ENCODE measurements at regions not wholly inside any gene's neighbourhood (a gene's known extent, or its start where the extent isn't known, plus 50 kb on each side); places are given as distances from the start of the nearest gene placed in this dataset.

- Histone ChIP-seq H3K27me3 (no peaks in the 10 kb centered on the region), H3K36me3 (no peaks in the 10 kb centered on the region), H3K27ac (no peak overlapping the region), H3K4me1 (ENCODE audit: insufficient read depth) (no peaks in the 10 kb centered on the region), H3K4me3 (no peak overlapping the region), H3K9me3 (no peaks in the 10 kb centered on the region)
- TF ChIP-seq POLR2A (IDR thresholded peaks at IDR 0.05) (no peak), CTCF (IDR thresholded peaks at IDR 0.05) (no peak), EP300 (IDR thresholded peaks at IDR 0.05) (no peak)
- intact Hi-C loops (cut with DNase I): no loop called here
- 58 to 72% (median 65%) methylated on average over 5 of the region's 5 CpGs for WGBS, 3 donors
- DNase-seq: no peak
Measured at GRCh38 chr1:208634346-208635140, 390.4 kb upstream of the PLXNA2 start.

- no peak for DNase-seq
- intact Hi-C loops (cut with DNase I): no loop called here
- no peak for TF ChIP-seq CTCF (IDR thresholded peaks at IDR 0.05)
- H3K36me3 ChIP-seq: no peaks in the 10 kb centered on the region
- no peak overlapping the region for H3K4me3 ChIP-seq
- 64 to 75% (median 65%) methylated on average over 3 of the region's 3 CpGs for WGBS, 3 donors
- no peak overlapping the region for H3K27ac ChIP-seq
- H3K9me3 ChIP-seq: no peaks in the 10 kb centered on the region
- no peaks in the 10 kb centered on the region for H3K4me1 ChIP-seq (ENCODE audit: insufficient read depth)
- H3K27me3 ChIP-seq: no peaks in the 10 kb centered on the region
Measured at GRCh38 chr1:208637181-208637580, 393.0 kb upstream of the PLXNA2 start.

GRCh38 chr1:208639382-208639781, 395.2 kb upstream of the PLXNA2 start:
- WGBS, 3 donors: 90 to 94% (median 91%) methylated on average over 2 of the region's 2 CpGs
- no peak for TF ChIP-seq CTCF (IDR thresholded peaks at IDR 0.05)
- Histone ChIP-seq H3K27me3 (no peaks in the 10 kb centered on the region), H3K4me1 (ENCODE audit: insufficient read depth) (peaks cover 2% of the 10 kb centered on the region), H3K27ac (no peak overlapping the region), H3K4me3 (no peak overlapping the region), H3K9me3 (no peaks in the 10 kb centered on the region), H3K36me3 (no peaks in the 10 kb centered on the region)
- no peak for DNase-seq
- intact Hi-C loops (cut with DNase I): no loop called here

GRCh38 chr1:208640295-208640694, 396.1 kb upstream of the PLXNA2 start:
- WGBS, 3 donors: 87 to 90% (median 90%) methylated on average over 5 of the region's 5 CpGs
- no peaks in the 10 kb centered on the region for H3K27me3 ChIP-seq
- TF ChIP-seq CTCF (IDR thresholded peaks at IDR 0.05) (no peak), EP300 (IDR thresholded peaks at IDR 0.05) (no peak), POLR2A (IDR thresholded peaks at IDR 0.05) (no peak)
- H3K27ac ChIP-seq: no peak overlapping the region
- no peak for DNase-seq
- intact Hi-C loops (cut with DNase I): no loop called here
- H3K36me3 ChIP-seq: no peaks in the 10 kb centered on the region
- peaks cover 2% of the 10 kb centered on the region for H3K4me1 ChIP-seq (ENCODE audit: insufficient read depth)
- no peak overlapping the region for H3K4me3 ChIP-seq
- H3K9me3 ChIP-seq: no peaks in the 10 kb centered on the region
